ENCODE measurements at regions not wholly inside any gene's neighbourhood (a gene's known extent, or its start where the extent isn't known, plus 50 kb on each side); places are given as distances from the start of the nearest gene placed in this dataset.

DNA sequence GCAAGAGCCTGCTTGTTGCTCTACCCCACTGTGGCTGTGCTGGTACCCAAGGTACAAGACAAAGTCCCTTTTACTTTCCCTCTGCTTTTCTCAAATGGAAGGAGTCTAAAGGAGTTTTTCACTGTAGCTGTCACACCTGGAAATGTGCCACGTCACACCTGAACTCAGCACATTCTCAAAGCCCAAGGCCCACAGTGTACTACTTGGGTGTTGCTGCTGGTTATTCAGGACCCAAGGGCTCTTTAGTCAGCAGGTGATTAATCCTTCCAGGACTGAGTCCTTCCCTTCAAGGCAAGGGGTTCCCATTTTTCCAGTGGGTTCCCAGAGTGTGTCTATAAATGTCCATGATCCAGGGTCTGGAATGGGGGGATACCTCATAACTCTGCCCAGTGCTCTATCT lies 63.2 kb upstream of the STK39 start:
- TF ChIP-seq, protein P1, sequence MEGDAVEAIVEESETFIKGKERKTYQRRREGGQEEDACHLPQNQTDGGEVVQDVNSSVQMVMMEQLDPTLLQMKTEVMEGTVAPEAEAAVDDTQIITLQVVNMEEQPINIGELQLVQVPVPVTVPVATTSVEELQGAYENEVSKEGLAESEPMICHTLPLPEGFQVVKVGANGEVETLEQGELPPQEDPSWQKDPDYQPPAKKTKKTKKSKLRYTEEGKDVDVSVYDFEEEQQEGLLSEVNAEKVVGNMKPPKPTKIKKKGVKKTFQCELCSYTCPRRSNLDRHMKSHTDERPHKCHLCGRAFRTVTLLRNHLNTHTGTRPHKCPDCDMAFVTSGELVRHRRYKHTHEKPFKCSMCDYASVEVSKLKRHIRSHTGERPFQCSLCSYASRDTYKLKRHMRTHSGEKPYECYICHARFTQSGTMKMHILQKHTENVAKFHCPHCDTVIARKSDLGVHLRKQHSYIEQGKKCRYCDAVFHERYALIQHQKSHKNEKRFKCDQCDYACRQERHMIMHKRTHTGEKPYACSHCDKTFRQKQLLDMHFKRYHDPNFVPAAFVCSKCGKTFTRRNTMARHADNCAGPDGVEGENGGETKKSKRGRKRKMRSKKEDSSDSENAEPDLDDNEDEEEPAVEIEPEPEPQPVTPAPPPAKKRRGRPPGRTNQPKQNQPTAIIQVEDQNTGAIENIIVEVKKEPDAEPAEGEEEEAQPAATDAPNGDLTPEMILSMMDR (tag by site-specific recombination; IDR thresholded peaks at IDR 0.05), result no peak
- no peak for TF ChIP-seq ZNF239 (tag by site-specific recombination; IDR thresholded peaks at IDR 0.05)
- no peak for TF ChIP-seq RBAK (tag by site-specific recombination; IDR thresholded peaks at IDR 0.05)
- TF ChIP-seq ZNF140 (tag by site-specific recombination; IDR thresholded peaks at IDR 0.05), result no peak
- TF ChIP-seq ZNF629 (tag by site-specific recombination; IDR thresholded peaks at IDR 0.05), result no peak
- TF ChIP-seq, protein P2, sequence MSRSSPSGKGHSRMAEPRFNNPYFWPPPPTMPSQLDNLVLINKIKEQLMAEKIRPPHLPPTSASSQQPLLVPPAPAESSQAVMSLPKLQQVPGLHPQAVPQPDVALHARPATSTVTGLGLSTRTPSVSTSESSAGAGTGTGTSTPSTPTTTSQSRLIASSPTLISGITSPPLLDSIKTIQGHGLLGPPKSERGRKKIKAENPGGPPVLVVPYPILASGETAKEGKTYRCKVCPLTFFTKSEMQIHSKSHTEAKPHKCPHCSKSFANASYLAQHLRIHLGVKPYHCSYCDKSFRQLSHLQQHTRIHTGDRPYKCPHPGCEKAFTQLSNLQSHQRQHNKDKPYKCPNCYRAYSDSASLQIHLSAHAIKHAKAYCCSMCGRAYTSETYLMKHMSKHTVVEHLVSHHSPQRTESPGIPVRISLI (tag by site-specific recombination; IDR thresholded peaks at IDR 0.05), result no peak
- no peak for TF ChIP-seq ZNF157 (tag by site-specific recombination; IDR thresholded peaks at IDR 0.05)
- no peak for TF ChIP-seq ZBTB20 (tag by site-specific recombination; IDR thresholded peaks at IDR 0.05)
- TF ChIP-seq ZNF776 (tag by site-specific recombination; IDR thresholded peaks at IDR 0.05; ENCODE audit: borderline replicate concordance), result no peak
- TF ChIP-seq, protein P3, sequence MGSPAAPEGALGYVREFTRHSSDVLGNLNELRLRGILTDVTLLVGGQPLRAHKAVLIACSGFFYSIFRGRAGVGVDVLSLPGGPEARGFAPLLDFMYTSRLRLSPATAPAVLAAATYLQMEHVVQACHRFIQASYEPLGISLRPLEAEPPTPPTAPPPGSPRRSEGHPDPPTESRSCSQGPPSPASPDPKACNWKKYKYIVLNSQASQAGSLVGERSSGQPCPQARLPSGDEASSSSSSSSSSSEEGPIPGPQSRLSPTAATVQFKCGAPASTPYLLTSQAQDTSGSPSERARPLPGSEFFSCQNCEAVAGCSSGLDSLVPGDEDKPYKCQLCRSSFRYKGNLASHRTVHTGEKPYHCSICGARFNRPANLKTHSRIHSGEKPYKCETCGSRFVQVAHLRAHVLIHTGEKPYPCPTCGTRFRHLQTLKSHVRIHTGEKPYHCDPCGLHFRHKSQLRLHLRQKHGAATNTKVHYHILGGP (tag by site-specific recombination; IDR thresholded peaks at IDR 0.05), result no peak
- no peak for TF ChIP-seq ZNF184 (tag by site-specific recombination; IDR thresholded peaks at IDR 0.05)
- TF ChIP-seq, protein P4, sequence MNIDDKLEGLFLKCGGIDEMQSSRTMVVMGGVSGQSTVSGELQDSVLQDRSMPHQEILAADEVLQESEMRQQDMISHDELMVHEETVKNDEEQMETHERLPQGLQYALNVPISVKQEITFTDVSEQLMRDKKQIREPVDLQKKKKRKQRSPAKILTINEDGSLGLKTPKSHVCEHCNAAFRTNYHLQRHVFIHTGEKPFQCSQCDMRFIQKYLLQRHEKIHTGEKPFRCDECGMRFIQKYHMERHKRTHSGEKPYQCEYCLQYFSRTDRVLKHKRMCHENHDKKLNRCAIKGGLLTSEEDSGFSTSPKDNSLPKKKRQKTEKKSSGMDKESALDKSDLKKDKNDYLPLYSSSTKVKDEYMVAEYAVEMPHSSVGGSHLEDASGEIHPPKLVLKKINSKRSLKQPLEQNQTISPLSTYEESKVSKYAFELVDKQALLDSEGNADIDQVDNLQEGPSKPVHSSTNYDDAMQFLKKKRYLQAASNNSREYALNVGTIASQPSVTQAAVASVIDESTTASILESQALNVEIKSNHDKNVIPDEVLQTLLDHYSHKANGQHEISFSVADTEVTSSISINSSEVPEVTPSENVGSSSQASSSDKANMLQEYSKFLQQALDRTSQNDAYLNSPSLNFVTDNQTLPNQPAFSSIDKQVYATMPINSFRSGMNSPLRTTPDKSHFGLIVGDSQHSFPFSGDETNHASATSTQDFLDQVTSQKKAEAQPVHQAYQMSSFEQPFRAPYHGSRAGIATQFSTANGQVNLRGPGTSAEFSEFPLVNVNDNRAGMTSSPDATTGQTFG (tag by site-specific recombination; IDR thresholded peaks at IDR 0.05; ENCODE audit: borderline replicate concordance), result no peak
- TF ChIP-seq ZNF48 (tag by site-specific recombination; IDR thresholded peaks at IDR 0.05), result no peak
- TF ChIP-seq KLF1 (tag by site-specific recombination; IDR thresholded peaks at IDR 0.05), result no peak

All from HEK293 (cell line).